ENCODE measurements at regions not wholly inside any gene's neighbourhood (a gene's known extent, or its start where the extent isn't known, plus 50 kb on each side); places are given as distances from the start of the nearest gene placed in this dataset.

DNA sequence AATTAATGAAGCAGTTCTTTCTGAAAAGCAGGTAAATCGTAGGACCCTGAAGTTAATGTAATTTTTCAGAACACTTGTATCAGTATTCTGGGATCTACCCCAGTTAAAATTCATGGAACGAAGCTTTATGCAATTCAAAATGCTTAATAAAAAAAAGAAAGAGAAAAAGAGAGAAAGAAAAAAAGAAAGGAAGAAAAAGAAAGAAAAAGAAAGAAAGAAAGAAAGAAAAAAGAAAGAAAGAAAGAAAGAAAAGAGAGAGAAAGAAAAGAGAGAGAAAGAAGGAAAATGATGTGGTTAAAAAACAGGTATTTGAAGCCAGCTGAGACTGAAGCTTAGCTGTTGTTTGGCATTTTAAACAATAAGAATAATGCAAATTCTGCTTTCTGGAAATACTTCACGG, 427.4 kb upstream of the AKR1E2 start:
- TF ChIP-seq CTCF (IDR thresholded peaks at IDR 0.05; ENCODE audit: extremely low read depth in 1 of 2, insufficient read depth in 1 of 2, low read depth in 1 of 2, low read length in 2 of 2) = no peak
- no peak for TF ChIP-seq POLR2A (IDR thresholded peaks at IDR 0.05; ENCODE audit: low read depth, low read length)
- TF ChIP-seq JUN (IDR thresholded peaks at IDR 0.05; ENCODE audit: borderline replicate concordance, insufficient read depth, insufficient read length, low read depth) = no peak
- TF ChIP-seq POLR2AphosphoS5 (IDR thresholded peaks at IDR 0.05; ENCODE audit: insufficient read depth, low read depth, low read length) = no peak
- no peak for TF ChIP-seq EZH2 (IDR thresholded peaks at IDR 0.05; ENCODE audit: borderline replicate concordance, low read depth, low read length, severe bottlenecking)
- TF ChIP-seq MAX (IDR thresholded peaks at IDR 0.05; ENCODE audit: insufficient read depth, insufficient read length) = no peak
